Lower leg skin (tissue), 4 donors: ENCODE measurements at regions not wholly inside any gene's neighbourhood (a gene's known extent, or its start where the extent isn't known, plus 50 kb on each side); places are given as distances from the start of the nearest gene placed in this dataset.

Experiments
- DNase-seq, 2 donors: peaks; one replicate each; pipeline ENCODE4 v3.0.0-alpha.2; 2019; ENCODE audit warnings: low spot score in 2 of 2
- H3K4me3 ChIP-seq: fragments of 200-600 bp; sonication (generic); 2 replicates; pipeline ENCODE4 v1.5.1; 2017; ENCODE audit warnings: mild to moderate bottlenecking, low read depth; ENCODE audit not compliant: poor library complexity, severe bottlenecking
- CTCF ChIP-seq, 3 donors: fragments of 450-650 bp; IDR thresholded peaks; one replicate each; pipeline ENCODE4 v1.5.1; 2016; ENCODE audit warnings: antibody characterized with exemption in 3 of 3, mild to moderate bottlenecking in 3 of 3, moderate library complexity in 2 of 3
- POLR2A ChIP-seq, 2 donors: fragments of 450-650 bp; IDR thresholded peaks; one replicate each; pipeline ENCODE4 v1.6.1; 2016 to 2017; ENCODE audit warnings: antibody characterized with exemption in 2 of 2, mild to moderate bottlenecking in 1 of 2, moderate library complexity in 1 of 2
- WGBS, 2 donors: methylation state at CpG; one replicate each; pipeline ENCODE4 v1.1.5; 2018; 5-methylcytosine and 5-hydroxymethylcytosine counted together
- intact Hi-C: fragments of 100-400 bp; cut with DNase I; formaldehyde crosslinking; loops from one replicate; pipeline ENCODE4 v1.15.0; 2023; ENCODE audit warnings: low total_unique reads

- intact Hi-C loops = no loop called here
- DNase-seq = no peak
- H3K4me3 ChIP-seq = no peak overlapping the region
- 92% methylated on average over 3 of the region's 3 CpGs; no CpG with 5 or more reads in 1 of the 2 donors for WGBS, 2 donors
- TF ChIP-seq CTCF (IDR thresholded peaks at IDR 0.05) (no peak), POLR2A (IDR thresholded peaks at IDR 0.05) (no peak)
These were observed 329.6 kb downstream of the RRAGC start for GRCh38 chr1:38529946-38530345.

- DNase-seq = no peak
- TF ChIP-seq POLR2A (IDR thresholded peaks at IDR 0.05) (no peak), CTCF (IDR thresholded peaks at IDR 0.05) (no peak)
- H3K4me3 ChIP-seq = no peak overlapping the region
- intact Hi-C loops = no loop called here
- WGBS, 2 donors = 61 to 69% methylated on average over 7 of the region's 7 CpGs
These were observed 330.2 kb downstream of the RRAGC start for GRCh38 chr1:38529391-38529790.

- intact Hi-C loops = no loop called here
- no peak overlapping the region for H3K4me3 ChIP-seq
- no peak for TF ChIP-seq CTCF (IDR thresholded peaks at IDR 0.05)
- TF ChIP-seq POLR2A (IDR thresholded peaks at IDR 0.05) = no peak
- no peak for DNase-seq
- WGBS, 2 donors = 58 to 75% methylated on average over 3 of the region's 3 CpGs
These were observed 330.9 kb downstream of the RRAGC start for GRCh38 chr1:38528623-38529022.

GRCh38 chr1:38527373-38527966 lies 332.1 kb downstream of the RRAGC start:
- 43 to 48% methylated on average over 6 of the region's 6 CpGs for WGBS, 2 donors
- TF ChIP-seq POLR2A (IDR thresholded peaks at IDR 0.05) (no peak), CTCF (IDR thresholded peaks at IDR 0.05) (no peak)
- intact Hi-C loops = no loop called here
- no peak overlapping the region for H3K4me3 ChIP-seq
- no peak for DNase-seq

GRCh38 chr1:38526046-38526445 lies 333.5 kb downstream of the RRAGC start:
- DNase-seq = no peak
- 52 to 63% methylated on average over 7 of the region's 7 CpGs for WGBS, 2 donors
- TF ChIP-seq POLR2A (IDR thresholded peaks at IDR 0.05) (no peak), CTCF (IDR thresholded peaks at IDR 0.05) (no peak)
- H3K4me3 ChIP-seq = no peak overlapping the region
- intact Hi-C loops = no loop called here
